ENCODE measurements at regions not wholly inside any gene's neighbourhood (a gene's known extent, or its start where the extent isn't known, plus 50 kb on each side); places are given as distances from the start of the nearest gene placed in this dataset.
"Not testable (repeated sequence)": the region's sequence is repeated elsewhere in the genome, so short reads cannot be mapped to it uniquely, and the experiment has no call there.

GRCh38 chr1:90864681-90865080, 147.6 kb upstream of the BARHL2 start:
- intact Hi-C loops (cut with DNase I), result no loop called here
- Histone ChIP-seq H3K27ac (no peak overlapping the region), H3K9me3 (no peaks in the 10 kb centered on the region), H3K36me3 (no peaks in the 10 kb centered on the region), H3K4me3 (no peak overlapping the region), H3K27me3 (no peaks in the 10 kb centered on the region), H3K4me1 (no peaks in the 10 kb centered on the region)
- TF ChIP-seq CTCF (IDR thresholded peaks at IDR 0.05) (no peak), POLR2AphosphoS5 (IDR thresholded peaks at IDR 0.05; ENCODE audit: insufficient read depth in 1 of 2, low read depth in 1 of 2) (no peak), POLR2A (IDR thresholded peaks at IDR 0.05) (no peak)
- DNase-seq (ENCODE audit: extremely low spot score in 2 of 2), result no peak

GRCh38 chr1:90862782-90863181, 145.7 kb upstream of the BARHL2 start:
- Histone ChIP-seq H3K4me3 (no peak overlapping the region), H3K9me3 (no peaks in the 10 kb centered on the region), H3K4me1 (no peaks in the 10 kb centered on the region), H3K36me3 (no peaks in the 10 kb centered on the region), H3K27me3 (no peaks in the 10 kb centered on the region), H3K27ac (no peak overlapping the region)
- intact Hi-C loops (cut with DNase I), result no loop called here
- no peak for DNase-seq (ENCODE audit: extremely low spot score in 2 of 2)
- no peak for TF ChIP-seq POLR2A (IDR thresholded peaks at IDR 0.05)
- TF ChIP-seq POLR2AphosphoS5 (IDR thresholded peaks at IDR 0.05; ENCODE audit: insufficient read depth in 1 of 2, low read depth in 1 of 2), result no peak
- no peak for TF ChIP-seq CTCF (IDR thresholded peaks at IDR 0.05)

GRCh38 chr1:90861421-90861820, 144.3 kb upstream of the BARHL2 start:
- H3K9me3 ChIP-seq; H3K4me1 ChIP-seq; H3K36me3 ChIP-seq; intact Hi-C loops (cut with DNase I); DNase-seq (ENCODE audit: extremely low spot score in 2 of 2); H3K4me3 ChIP-seq; H3K27me3 ChIP-seq; H3K27ac ChIP-seq: not testable (repeated sequence)

- Histone ChIP-seq H3K4me3 (no peak overlapping the region), H3K27me3 (no peaks in the 10 kb centered on the region), H3K36me3 (no peaks in the 10 kb centered on the region), H3K4me1 (peaks cover 7% of the 10 kb centered on the region), H3K9me3 (no peaks in the 10 kb centered on the region), H3K27ac (no peak overlapping the region)
- TF ChIP-seq POLR2AphosphoS5 (IDR thresholded peaks at IDR 0.05; ENCODE audit: insufficient read depth in 1 of 2, low read depth in 1 of 2) (no peak), POLR2A (IDR thresholded peaks at IDR 0.05) (no peak), CTCF (IDR thresholded peaks at IDR 0.05) (no peak)
- intact Hi-C loops (cut with DNase I), result no loop called here
- DNase-seq (ENCODE audit: extremely low spot score in 2 of 2), result no peak
These were observed 139.4 kb upstream of the BARHL2 start for GRCh38 chr1:90856463-90857007.

- intact Hi-C loops (cut with DNase I), result no loop called here
- TF ChIP-seq POLR2AphosphoS5 (IDR thresholded peaks at IDR 0.05; ENCODE audit: insufficient read depth in 1 of 2, low read depth in 1 of 2), result no peak
- no peak for TF ChIP-seq POLR2A (IDR thresholded peaks at IDR 0.05)
- no peak for TF ChIP-seq CTCF (IDR thresholded peaks at IDR 0.05)
- no peak for DNase-seq (ENCODE audit: extremely low spot score in 2 of 2)
These were observed 137.4 kb upstream of the BARHL2 start for GRCh38 chr1:90854397-90854924.

More at GRCh38 chr1:90854397-90854924, 137.4 kb upstream of the BARHL2 start:
- Histone ChIP-seq H3K4me3 (no peak overlapping the region), H3K27me3 (no peaks in the 10 kb centered on the region), H3K36me3 (no peaks in the 10 kb centered on the region), H3K27ac (no peak overlapping the region), H3K4me1 (peaks cover 7% of the 10 kb centered on the region), H3K9me3 (no peaks in the 10 kb centered on the region)

Data from vagina (tissue), 2 donors.